ENCODE measurements at regions not wholly inside any gene's neighbourhood (a gene's known extent, or its start where the extent isn't known, plus 50 kb on each side); places are given as distances from the start of the nearest gene placed in this dataset.

- Mint-ChIP-seq H3K36me3 (peaks cover 14% of the 10 kb centered on the region), H3K27me3 (ENCODE audit: low read depth) (peaks cover 5% of the 10 kb centered on the region; the same call in 1 of the 2 replicates), H3K9me3 (peaks cover 22% of the 10 kb centered on the region), H3K4me1 (peaks cover 8% of the 10 kb centered on the region; the same call in 1 of the 2 replicates), H3K27ac (no peak overlapping the region), H3K4me3 (no peak overlapping the region)
- POLR2A ChIA-PET, result no interaction called here
- DNase-seq (ENCODE audit: low spot score) (no peak), ATAC-seq (no peak)
- TF ChIP-seq CREB1 (CRISPR knock-in tag; IDR thresholded peaks at IDR 0.05) (no peak), ATF3 (CRISPR knock-in tag; conservative IDR thresholded peaks at IDR 0.05) (no peak), ERG (CRISPR knock-in tag; IDR thresholded peaks at IDR 0.05) (no peak), ATF1 (CRISPR knock-in tag; IDR thresholded peaks at IDR 0.05) (no peak), GTF2I (CRISPR knock-in tag; conservative IDR thresholded peaks at IDR 0.05) (no peak), ZNF425 (CRISPR knock-in tag; conservative IDR thresholded peaks at IDR 0.05) (no peak), FOXP1 (CRISPR knock-in tag; IDR thresholded peaks at IDR 0.05; ENCODE audit: borderline replicate concordance) (no peak), ZNF219 (CRISPR knock-in tag; IDR thresholded peaks at IDR 0.05; ENCODE audit: borderline replicate concordance) (no peak), CBFB (CRISPR knock-in tag; IDR thresholded peaks at IDR 0.05; ENCODE audit: low read depth) (no peak), USF1 (CRISPR knock-in tag; IDR thresholded peaks at IDR 0.05) (no peak), HMGA2 (CRISPR knock-in tag; IDR thresholded peaks at IDR 0.05) (no peak), TP53 (CRISPR knock-in tag; IDR thresholded peaks at IDR 0.05) (no peak)
- CTCF ChIA-PET, result no interaction called here
These were observed 121.5 kb downstream of the WSCD1 start for GRCh38 chr17:6191405-6192324.

- no peak for ATAC-seq
- DNase-seq (ENCODE audit: low spot score), result no peak
- TF ChIP-seq GRHL2 (CRISPR knock-in tag; IDR thresholded peaks at IDR 0.05; ENCODE audit: insufficient replicate concordance, severe bottlenecking), result no peak
- TF ChIP-seq ZMAT4 (CRISPR knock-in tag; IDR thresholded peaks at IDR 0.05), result no peak
- Mint-ChIP-seq H3K27me3 (ENCODE audit: low read depth) (peaks cover 5% of the 10 kb centered on the region; the same call in 1 of the 2 replicates), H3K4me1 (peaks cover 8% of the 10 kb centered on the region; the same call in 1 of the 2 replicates), H3K9me3 (peaks cover 11% of the 10 kb centered on the region), H3K27ac (no peak overlapping the region), H3K36me3 (peaks cover 2% of the 10 kb centered on the region; the same call in 1 of the 2 replicates), H3K4me3 (no peak overlapping the region)
- POLR2A ChIA-PET, result no interaction called here
- CTCF ChIA-PET, result interaction anchor here (0.9 to 1.1 kb wide), 3 partner anchors 51 to 395 kb away, joined by 3 to 5 read pairs (median 3); no protein-coding TSS in a partner anchor
These were observed 117.7 kb downstream of the WSCD1 start for GRCh38 chr17:6187836-6188235.

- Mint-ChIP-seq H3K36me3 (no peaks in the 10 kb centered on the region), H3K4me1 (peaks cover 9% of the 10 kb centered on the region; the same call in 1 of the 2 replicates), H3K27ac (no peak overlapping the region), H3K4me3 (no peak overlapping the region), H3K27me3 (ENCODE audit: low read depth) (no peaks in the 10 kb centered on the region), H3K9me3 (0 out of 2 replicates have a peak, but pooled peaks cover 4% of the 10 kb centered on the region)
- DNase-seq (ENCODE audit: low spot score) (no peak), ATAC-seq (no peak)
- ChIA-PET POLR2A (no interaction called here), CTCF (no interaction called here)
- TF ChIP-seq CBFB (CRISPR knock-in tag; IDR thresholded peaks at IDR 0.05; ENCODE audit: low read depth) (no peak), CTCF (IDR thresholded peaks at IDR 0.05) (no peak), ZNF425 (CRISPR knock-in tag; conservative IDR thresholded peaks at IDR 0.05) (no peak), GRHL2 (CRISPR knock-in tag; IDR thresholded peaks at IDR 0.05; ENCODE audit: insufficient replicate concordance, severe bottlenecking) (no peak), ZNF671 (CRISPR knock-in tag; IDR thresholded peaks at IDR 0.05) (no peak), FOXP4 (CRISPR knock-in tag; IDR thresholded peaks at IDR 0.05) (no peak)
These were observed 116.8 kb downstream of the WSCD1 start for GRCh38 chr17:6186998-6187397.
